ENCODE measurements at regions not wholly inside any gene's neighbourhood (a gene's known extent, or its start where the extent isn't known, plus 50 kb on each side); places are given as distances from the start of the nearest gene placed in this dataset.

DNA sequence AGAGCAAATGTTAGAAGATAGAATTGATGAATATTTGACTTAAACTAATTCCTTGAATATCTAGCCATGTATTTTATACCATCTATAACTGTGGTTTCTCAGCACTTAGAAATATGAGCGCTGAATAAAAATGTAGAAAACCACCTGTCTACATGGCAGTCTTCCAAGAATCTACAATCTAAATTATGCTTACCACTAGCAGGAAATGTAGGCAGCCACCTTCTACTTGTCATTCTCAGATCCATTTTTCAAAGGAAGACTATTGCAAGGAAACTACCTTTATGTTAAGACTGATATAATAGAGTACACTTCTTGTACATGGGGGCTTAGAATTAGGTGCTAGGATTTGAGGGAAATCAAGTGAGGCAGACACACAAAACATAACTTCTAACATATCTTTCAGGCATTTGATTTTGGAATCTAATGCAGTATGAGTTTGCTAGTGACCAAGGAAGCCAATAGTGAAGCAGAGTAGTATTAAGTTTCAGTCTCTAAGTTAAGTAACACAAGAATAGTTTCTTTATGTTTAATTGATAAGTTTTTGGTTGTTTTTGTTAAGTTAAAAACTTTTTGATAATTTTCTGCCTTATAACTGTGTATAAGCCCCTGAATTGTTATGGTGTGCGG is 175.9 kb upstream of the ITGA4 start:
- TF ChIP-seq, protein P1, sequence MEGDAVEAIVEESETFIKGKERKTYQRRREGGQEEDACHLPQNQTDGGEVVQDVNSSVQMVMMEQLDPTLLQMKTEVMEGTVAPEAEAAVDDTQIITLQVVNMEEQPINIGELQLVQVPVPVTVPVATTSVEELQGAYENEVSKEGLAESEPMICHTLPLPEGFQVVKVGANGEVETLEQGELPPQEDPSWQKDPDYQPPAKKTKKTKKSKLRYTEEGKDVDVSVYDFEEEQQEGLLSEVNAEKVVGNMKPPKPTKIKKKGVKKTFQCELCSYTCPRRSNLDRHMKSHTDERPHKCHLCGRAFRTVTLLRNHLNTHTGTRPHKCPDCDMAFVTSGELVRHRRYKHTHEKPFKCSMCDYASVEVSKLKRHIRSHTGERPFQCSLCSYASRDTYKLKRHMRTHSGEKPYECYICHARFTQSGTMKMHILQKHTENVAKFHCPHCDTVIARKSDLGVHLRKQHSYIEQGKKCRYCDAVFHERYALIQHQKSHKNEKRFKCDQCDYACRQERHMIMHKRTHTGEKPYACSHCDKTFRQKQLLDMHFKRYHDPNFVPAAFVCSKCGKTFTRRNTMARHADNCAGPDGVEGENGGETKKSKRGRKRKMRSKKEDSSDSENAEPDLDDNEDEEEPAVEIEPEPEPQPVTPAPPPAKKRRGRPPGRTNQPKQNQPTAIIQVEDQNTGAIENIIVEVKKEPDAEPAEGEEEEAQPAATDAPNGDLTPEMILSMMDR (IDR thresholded peaks at IDR 0.05; ENCODE audit: poor library complexity) = no peak
- TF ChIP-seq EZH2 (IDR thresholded peaks at IDR 0.05; ENCODE audit: borderline replicate concordance) (no peak), EZH2phosphoT487 (IDR thresholded peaks at IDR 0.05; ENCODE audit: low read depth, severe bottlenecking, unreplicated experiment) (no peak)

Data from hepatocyte (in vitro differentiated cells).